Hepatocyte (in vitro differentiated cells): ENCODE measurements at regions not wholly inside any gene's neighbourhood (a gene's known extent, or its start where the extent isn't known, plus 50 kb on each side); places are given as distances from the start of the nearest gene placed in this dataset.

Experiments
- DNase-seq: peaks from one replicate; pipeline ENCODE4 v3.0.0-alpha.2; 2016; ENCODE audit warnings: low spot score
- H2AFZ ChIP-seq: fragments of 200-600 bp; sonication (generic); 2 replicates; pipeline ENCODE4 v1.6.0; 2016; ENCODE audit warnings: antibody characterized with exemption, mild to moderate bottlenecking
- H3K27ac ChIP-seq: fragments of 200-600 bp; sonication (generic); 2 replicates; pipeline ENCODE4 v1.5.1; 2016; ENCODE audit warnings: mild to moderate bottlenecking
- H3K27me3 ChIP-seq: fragments of 200-600 bp; sonication (generic); 2 replicates; pipeline ENCODE4 v1.6.1; 2016
- H3K36me3 ChIP-seq: fragments of 200-600 bp; sonication (generic); replicated peaks from 2 replicates; pipeline ENCODE4 v1.5.1; 2016; ENCODE audit warnings: low read depth; ENCODE audit not compliant: insufficient read depth
- H3K4me1 ChIP-seq: fragments of 200-600 bp; sonication (generic); 2 replicates; pipeline ENCODE4 v1.5.1; 2016; ENCODE audit warnings: mild to moderate bottlenecking, moderate library complexity; ENCODE audit not compliant: insufficient read depth
- H3K4me2 ChIP-seq: fragments of 200-600 bp; sonication (generic); 2 replicates; pipeline ENCODE4 v1.6.0; 2016
- H3K4me3 ChIP-seq: fragments of 200-600 bp; sonication (generic); 2 replicates; pipeline ENCODE4 v1.5.1; 2016; ENCODE audit warnings: mild to moderate bottlenecking
- H3K79me2 ChIP-seq: fragments of 200-600 bp; sonication (generic); 2 replicates; pipeline ENCODE4 v1.6.0; 2017; ENCODE audit warnings: mild to moderate bottlenecking
- H3K9me2 ChIP-seq: fragments of 200-600 bp; sonication (generic); replicated peaks from 2 replicates; pipeline ENCODE4 v1.6.0; 2017; ENCODE audit warnings: mild to moderate bottlenecking; ENCODE audit not compliant: insufficient read depth
- H3K9me3 ChIP-seq: fragments of 200-600 bp; sonication (generic); 2 replicates; pipeline ENCODE4 v1.5.1; 2016; ENCODE audit warnings: low read depth, mild to moderate bottlenecking
- H4K20me1 ChIP-seq: fragments of 200-600 bp; sonication (generic); 2 replicates; pipeline ENCODE4 v1.6.0; 2016; ENCODE audit warnings: mild to moderate bottlenecking; ENCODE audit not compliant: insufficient read depth, poor library complexity, severe bottlenecking
- CTCF ChIP-seq: fragments of 200-600 bp; sonication (generic); IDR thresholded peaks from 2 replicates; pipeline ENCODE4 v1.5.1; 2016; ENCODE audit warnings: antibody characterized with exemption, mild to moderate bottlenecking; ENCODE audit not compliant: poor library complexity
- EZH2 ChIP-seq: fragments of 200-600 bp; sonication (generic); IDR thresholded peaks from 2 replicates; pipeline ENCODE4 v1.6.1; 2016; ENCODE audit warnings: antibody characterized with exemption, mild to moderate bottlenecking, borderline replicate concordance
- EZH2phosphoT487 ChIP-seq: fragments of 200-600 bp; sonication (generic); IDR thresholded peaks from one replicate; pipeline ENCODE4 v1.6.1; 2018; ENCODE audit warnings: antibody characterized with exemption, mild to moderate bottlenecking, low read depth, moderate library complexity; ENCODE audit not compliant: unreplicated experiment, severe bottlenecking
- WGBS: methylation state at CpG from one replicate; pipeline ENCODE4 v1.1.6; 2016; ENCODE audit warnings: low lambda C conversion rate; ENCODE audit errors: missing lambda C conversion rate; 5-methylcytosine and 5-hydroxymethylcytosine counted together

GRCh38 chr6:137687818-137688217 is 179.2 kb upstream of the TNFAIP3 start:
- H2AFZ ChIP-seq, result no peak overlapping the region
- TF ChIP-seq EZH2phosphoT487 (no peak), EZH2 (no peak), CTCF (no peak)
- H4K20me1 ChIP-seq, result no peaks in the 10 kb centered on the region
- no peaks in the 10 kb centered on the region for H3K36me3 ChIP-seq
- H3K27ac ChIP-seq, result no peak overlapping the region
- no peaks in the 10 kb centered on the region for H3K27me3 ChIP-seq
- 89% methylated on average over 3 of the region's 3 CpGs for WGBS
- H3K9me2 ChIP-seq, result no peaks in the 10 kb centered on the region
- no peak overlapping the region for H3K4me3 ChIP-seq
- H3K79me2 ChIP-seq, result no peaks in the 10 kb centered on the region
- H3K9me3 ChIP-seq, result no peaks in the 10 kb centered on the region
- H3K4me1 ChIP-seq, result peaks cover 2% of the 10 kb centered on the region
- no peak overlapping the region for H3K4me2 ChIP-seq
- DNase-seq, result no peak

GRCh38 chr6:137688230-137688971 is 178.7 kb upstream of the TNFAIP3 start:
- Histone ChIP-seq H3K9me2 (no peaks in the 10 kb centered on the region), H3K4me1 (peaks cover 2% of the 10 kb centered on the region), H3K27ac (no peak overlapping the region), H3K27me3 (no peaks in the 10 kb centered on the region), H3K4me2 (no peak overlapping the region), H2AFZ (no peak overlapping the region), H3K36me3 (no peaks in the 10 kb centered on the region), H3K9me3 (no peaks in the 10 kb centered on the region), H3K79me2 (no peaks in the 10 kb centered on the region), H3K4me3 (no peak overlapping the region), H4K20me1 (no peaks in the 10 kb centered on the region)
- TF ChIP-seq CTCF, result no peak
- no peak for TF ChIP-seq EZH2
- TF ChIP-seq EZH2phosphoT487, result no peak
- no peak for DNase-seq

GRCh38 chr6:137689377-137689776 is 177.7 kb upstream of the TNFAIP3 start:
- H3K79me2 ChIP-seq, result no peaks in the 10 kb centered on the region
- peaks cover 2% of the 10 kb centered on the region for H3K4me1 ChIP-seq
- H3K4me3 ChIP-seq, result no peak overlapping the region
- H3K4me2 ChIP-seq, result no peak overlapping the region
- DNase-seq, result no peak
- no peaks in the 10 kb centered on the region for H3K9me3 ChIP-seq
- no peaks in the 10 kb centered on the region for H3K27me3 ChIP-seq
- H3K27ac ChIP-seq, result no peak overlapping the region
- H2AFZ ChIP-seq, result no peak overlapping the region
- H3K36me3 ChIP-seq, result no peaks in the 10 kb centered on the region
- 94% methylated on average over 4 of the region's 4 CpGs for WGBS
- no peaks in the 10 kb centered on the region for H3K9me2 ChIP-seq
- no peaks in the 10 kb centered on the region for H4K20me1 ChIP-seq
- TF ChIP-seq CTCF, result no peak
- no peak for TF ChIP-seq EZH2
- TF ChIP-seq EZH2phosphoT487, result no peak

GRCh38 chr6:137690034-137690433 is 177.0 kb upstream of the TNFAIP3 start:
- DNase-seq, result no peak
- H4K20me1 ChIP-seq, result no peaks in the 10 kb centered on the region
- no peak for TF ChIP-seq EZH2phosphoT487
- H3K79me2 ChIP-seq, result no peaks in the 10 kb centered on the region
- H3K4me3 ChIP-seq, result no peak overlapping the region
- H3K36me3 ChIP-seq, result no peaks in the 10 kb centered on the region
- no peaks in the 10 kb centered on the region for H3K9me2 ChIP-seq
- H3K27me3 ChIP-seq, result no peaks in the 10 kb centered on the region
- H3K4me2 ChIP-seq, result no peak overlapping the region
- H2AFZ ChIP-seq, result no peak overlapping the region
- H3K9me3 ChIP-seq, result no peaks in the 10 kb centered on the region
- peaks cover 2% of the 10 kb centered on the region for H3K4me1 ChIP-seq
- no peak overlapping the region for H3K27ac ChIP-seq
